GM18907 (cell line): ENCODE measurements at regions not wholly inside any gene's neighbourhood (a gene's known extent, or its start where the extent isn't known, plus 50 kb on each side); places are given as distances from the start of the nearest gene placed in this dataset.
"Not testable (repeated sequence)": the region's sequence is repeated elsewhere in the genome, so short reads cannot be mapped to it uniquely, and the experiment has no call there.

Experiments
- ATAC-seq: cut with Tn5 transposase; IDR thresholded peaks from one replicate; pipeline ENCODE4 v1.9.1; 2021; ENCODE audit warnings: mild to moderate bottlenecking, moderate library complexity; ENCODE audit not compliant: unreplicated experiment

GRCh38 chr19:28578786-28579505 lies 634.0 kb downstream of the UQCRFS1 start:
- no peak for ATAC-seq

GRCh38 chr19:28578208-28578607 lies 634.7 kb downstream of the UQCRFS1 start:
- no peak for ATAC-seq

GRCh38 chr19:28577666-28578065 lies 635.3 kb downstream of the UQCRFS1 start:
- ATAC-seq: no peak

GRCh38 chr19:28577233-28577632 lies 635.7 kb downstream of the UQCRFS1 start:
- ATAC-seq: no peak

GRCh38 chr19:28575816-28576215 lies 637.1 kb downstream of the UQCRFS1 start:
- no peak for ATAC-seq

- not testable (repeated sequence) for ATAC-seq
Measured at GRCh38 chr19:28575312-28575711, 637.6 kb downstream of the UQCRFS1 start.

GRCh38 chr19:28574212-28574611 lies 638.7 kb downstream of the UQCRFS1 start:
- no peak for ATAC-seq

GRCh38 chr19:28569132-28570131 lies 643.5 kb downstream of the UQCRFS1 start:
- no peak for ATAC-seq

GRCh38 chr19:28567834-28568233 lies 645.1 kb downstream of the UQCRFS1 start:
- ATAC-seq: no peak

- no peak for ATAC-seq
Measured at GRCh38 chr19:28563964-28564921, 648.7 kb downstream of the UQCRFS1 start.

- no peak for ATAC-seq
Measured at GRCh38 chr19:28560786-28561185, 652.2 kb downstream of the UQCRFS1 start.

GRCh38 chr19:28558783-28559182 lies 654.2 kb downstream of the UQCRFS1 start:
- no peak for ATAC-seq

GRCh38 chr19:28556371-28556770 lies 656.6 kb downstream of the UQCRFS1 start:
- no peak for ATAC-seq

- no peak for ATAC-seq
Measured at GRCh38 chr19:28555317-28555716, 657.6 kb downstream of the UQCRFS1 start.

- no peak for ATAC-seq
Measured at GRCh38 chr19:28554321-28555091, 658.4 kb downstream of the UQCRFS1 start.

GRCh38 chr19:28553764-28554163 lies 659.2 kb downstream of the UQCRFS1 start:
- ATAC-seq: no peak

GRCh38 chr19:28553005-28553404 lies 659.9 kb downstream of the UQCRFS1 start:
- ATAC-seq: no peak

GRCh38 chr19:28549680-28550277 lies 663.2 kb downstream of the UQCRFS1 start:
- ATAC-seq: no peak

GRCh38 chr19:28546148-28546685 lies 666.7 kb downstream of the UQCRFS1 start:
- ATAC-seq: no peak
